Nephron (organoid): ENCODE measurements at regions not wholly inside any gene's neighbourhood (a gene's known extent, or its start where the extent isn't known, plus 50 kb on each side); places are given as distances from the start of the nearest gene placed in this dataset.

Source experiments
- H3K27ac Mint-ChIP-seq, 3 experiments: 2 replicates each; pipeline ENCODE4 v1.8.0; 2020; ENCODE audit warnings: mixed read lengths in 3 of 3, mild to moderate bottlenecking in 2 of 3, moderate library complexity in 1 of 3
- H3K27me3 Mint-ChIP-seq: 2 replicates; pipeline ENCODE4 v1.8.0; 2021; ENCODE audit warnings: low read depth, mild to moderate bottlenecking, moderate library complexity, mixed read lengths
- H3K36me3 Mint-ChIP-seq: 2 replicates; pipeline ENCODE4 v1.8.0; 2020; ENCODE audit warnings: low read depth, mixed read lengths
- H3K4me1 Mint-ChIP-seq: 2 replicates; pipeline ENCODE4 v1.8.0; 2020; ENCODE audit warnings: mixed read lengths
- H3K4me3 Mint-ChIP-seq, 3 experiments: 2 replicates each; pipeline ENCODE4 v1.8.0; 2020; ENCODE audit warnings: mild to moderate bottlenecking in 3 of 3, mixed read lengths in 3 of 3, moderate library complexity in 2 of 3
- H3K9me3 Mint-ChIP-seq: 2 replicates; pipeline ENCODE4 v1.8.0; 2020; ENCODE audit warnings: mixed read lengths
- CTCF ChIP-seq, 3 experiments: fragments of 200-600 bp; sonication (generic); IDR thresholded peaks; one replicate each; pipeline ENCODE4 v1.5.0; 2021; ENCODE audit warnings: antibody characterized with exemption in 3 of 3; ENCODE audit not compliant: unreplicated experiment in 3 of 3

- Mint-ChIP-seq H3K9me3 (no peaks in the 10 kb centered on the region), H3K4me3 (no peak overlapping the region), H3K36me3 (no peaks in the 10 kb centered on the region), H3K27ac (no peak overlapping the region), H3K27me3 (no peaks in the 10 kb centered on the region), H3K4me1 (no peaks in the 10 kb centered on the region)
- no peak for TF ChIP-seq CTCF (IDR thresholded peaks at IDR 0.05; ENCODE audit: unreplicated experiment in 3 of 3)
Measured at GRCh38 chr11:127233998-127234397, 233.4 kb upstream of the KIRREL3 start.

GRCh38 chr11:127230392-127230791 is 229.8 kb upstream of the KIRREL3 start:
- Mint-ChIP-seq H3K9me3 (no peaks in the 10 kb centered on the region), H3K27me3 (no peaks in the 10 kb centered on the region), H3K27ac (no peak overlapping the region), H3K4me3 (no peak overlapping the region), H3K4me1 (no peaks in the 10 kb centered on the region), H3K36me3 (no peaks in the 10 kb centered on the region)
- TF ChIP-seq CTCF (IDR thresholded peaks at IDR 0.05; ENCODE audit: unreplicated experiment in 3 of 3), result no peak

- H3K9me3 Mint-ChIP-seq, result no peaks in the 10 kb centered on the region
- no peak for TF ChIP-seq CTCF (IDR thresholded peaks at IDR 0.05; ENCODE audit: unreplicated experiment in 3 of 3)
- H3K27me3 Mint-ChIP-seq, result peaks cover 5% of the 10 kb centered on the region
- no peak overlapping the region for H3K27ac Mint-ChIP-seq
- no peaks in the 10 kb centered on the region for H3K36me3 Mint-ChIP-seq
- H3K4me3 Mint-ChIP-seq, result no peak overlapping the region
- H3K4me1 Mint-ChIP-seq, result no peaks in the 10 kb centered on the region
Measured at GRCh38 chr11:127226949-127227348, 226.4 kb upstream of the KIRREL3 start.

DNA sequence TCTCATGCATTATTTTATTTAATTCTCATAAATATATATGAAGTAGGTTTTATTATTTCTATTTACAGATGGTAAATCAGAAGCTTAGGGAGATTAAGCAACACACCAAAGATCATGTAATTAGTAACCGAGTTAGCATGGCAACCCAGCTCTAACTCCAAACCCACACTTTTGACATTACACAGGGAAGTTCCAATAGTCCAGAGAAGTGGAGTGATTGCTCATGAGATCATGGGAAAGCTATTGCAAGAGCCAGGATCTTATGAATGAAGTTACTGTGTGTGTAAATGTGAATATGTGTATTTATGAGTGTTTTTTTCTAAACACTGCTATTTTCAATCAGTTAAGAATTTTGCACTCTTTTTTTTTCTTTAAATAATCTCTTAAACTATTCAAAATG is 225.8 kb upstream of the KIRREL3 start:
- TF ChIP-seq CTCF (IDR thresholded peaks at IDR 0.05; ENCODE audit: unreplicated experiment in 3 of 3), result no peak
- Mint-ChIP-seq H3K27me3 (peaks cover 5% of the 10 kb centered on the region), H3K36me3 (no peaks in the 10 kb centered on the region), H3K4me1 (no peaks in the 10 kb centered on the region), H3K4me3 (no peak overlapping the region), H3K27ac (peak overlapping the region in 1 of 3 experiments; percentile 32), H3K9me3 (no peaks in the 10 kb centered on the region)

- H3K4me3 Mint-ChIP-seq, result no peak overlapping the region
- H3K36me3 Mint-ChIP-seq, result no peaks in the 10 kb centered on the region
- TF ChIP-seq CTCF (IDR thresholded peaks at IDR 0.05; ENCODE audit: unreplicated experiment in 3 of 3), result no peak
- no peaks in the 10 kb centered on the region for H3K9me3 Mint-ChIP-seq
- peaks cover 5% of the 10 kb centered on the region for H3K27me3 Mint-ChIP-seq
- no peak overlapping the region for H3K27ac Mint-ChIP-seq
- H3K4me1 Mint-ChIP-seq, result no peaks in the 10 kb centered on the region
Measured at GRCh38 chr11:127225619-127226018, 225.0 kb upstream of the KIRREL3 start.

- no peaks in the 10 kb centered on the region for H3K9me3 Mint-ChIP-seq
- H3K27ac Mint-ChIP-seq, result no peak overlapping the region
- H3K36me3 Mint-ChIP-seq, result no peaks in the 10 kb centered on the region
- no peak for TF ChIP-seq CTCF (IDR thresholded peaks at IDR 0.05; ENCODE audit: unreplicated experiment in 3 of 3)
- no peaks in the 10 kb centered on the region for H3K4me1 Mint-ChIP-seq
- peaks cover 5% of the 10 kb centered on the region for H3K27me3 Mint-ChIP-seq
- H3K4me3 Mint-ChIP-seq, result no peak overlapping the region
Measured at GRCh38 chr11:127224276-127224675, 223.7 kb upstream of the KIRREL3 start.
